ENCODE measurements at regions not wholly inside any gene's neighbourhood (a gene's known extent, or its start where the extent isn't known, plus 50 kb on each side); places are given as distances from the start of the nearest gene placed in this dataset.

DNA sequence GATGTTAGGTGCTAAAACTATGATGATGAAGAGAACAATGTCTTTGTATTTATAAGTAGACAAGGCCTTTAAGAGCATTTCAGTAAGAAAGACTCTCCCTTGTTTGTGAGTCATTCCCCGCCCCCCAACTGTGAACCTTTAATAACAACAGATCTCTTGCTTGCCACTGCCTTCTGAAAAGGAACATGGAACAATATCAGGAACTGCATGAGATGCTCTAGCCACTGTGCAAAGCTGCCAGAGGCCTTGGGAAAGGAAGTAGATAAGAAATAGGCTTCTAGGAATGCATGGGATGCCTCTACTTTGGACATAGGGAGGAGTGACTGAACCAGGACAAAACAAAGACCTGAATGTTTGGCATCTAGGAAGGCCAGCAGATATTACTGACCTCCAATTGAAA, 296.1 kb upstream of the MPDZ start:
- TF ChIP-seq, protein P1, sequence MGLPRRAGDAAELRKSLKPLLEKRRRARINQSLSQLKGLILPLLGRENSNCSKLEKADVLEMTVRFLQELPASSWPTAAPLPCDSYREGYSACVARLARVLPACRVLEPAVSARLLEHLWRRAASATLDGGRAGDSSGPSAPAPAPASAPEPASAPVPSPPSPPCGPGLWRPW (IDR thresholded peaks at IDR 0.05), result no peak
- ATAC-seq (no peak), DNase-seq (ENCODE audit: low read depth in 1 of 2, low spot score in 1 of 2) (no peak), FAIRE-seq (no peak)
- H3K4me2 ChIP-seq, result no peak overlapping the region
- H3K27ac ChIP-seq, result no peak overlapping the region
- ChIA-PET CTCF (no interaction called here), POLR2A (no interaction called here)
- 5% methylated on average over 1 of the region's 1 CpG for WGBS (ENCODE audit: missing lambda C conversion rate)
- H3K4me1 ChIP-seq, result no peaks in the 10 kb centered on the region
- H3K4me3 ChIP-seq, result no peak overlapping the region
- H3K9me3 ChIP-seq, result no peaks in the 10 kb centered on the region

- Histone ChIP-seq H3K27ac (no peak overlapping the region), H3K4me3 (no peak overlapping the region), H3K4me1 (no peaks in the 10 kb centered on the region), H3K9me3 (no peaks in the 10 kb centered on the region), H3K4me2 (no peak overlapping the region)
- 9% methylated on average over 5 of the region's 5 CpGs for WGBS (ENCODE audit: missing lambda C conversion rate)
- ChIA-PET POLR2A (no interaction called here), CTCF (no interaction called here)
- ATAC-seq (no peak), FAIRE-seq (no peak), DNase-seq (ENCODE audit: low read depth in 1 of 2, low spot score in 1 of 2) (no peak)
- TF ChIP-seq GATA3 (IDR thresholded peaks at IDR 0.05; ENCODE audit: borderline replicate concordance), result no peak
- TF ChIP-seq PBX3 (IDR thresholded peaks at IDR 0.05), result no peak
- TF ChIP-seq, protein P2, sequence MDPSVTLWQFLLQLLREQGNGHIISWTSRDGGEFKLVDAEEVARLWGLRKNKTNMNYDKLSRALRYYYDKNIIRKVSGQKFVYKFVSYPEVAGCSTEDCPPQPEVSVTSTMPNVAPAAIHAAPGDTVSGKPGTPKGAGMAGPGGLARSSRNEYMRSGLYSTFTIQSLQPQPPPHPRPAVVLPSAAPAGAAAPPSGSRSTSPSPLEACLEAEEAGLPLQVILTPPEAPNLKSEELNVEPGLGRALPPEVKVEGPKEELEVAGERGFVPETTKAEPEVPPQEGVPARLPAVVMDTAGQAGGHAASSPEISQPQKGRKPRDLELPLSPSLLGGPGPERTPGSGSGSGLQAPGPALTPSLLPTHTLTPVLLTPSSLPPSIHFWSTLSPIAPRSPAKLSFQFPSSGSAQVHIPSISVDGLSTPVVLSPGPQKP (IDR thresholded peaks at IDR 0.05; ENCODE audit: low read depth, low read length), result no peak
- no peak for TF ChIP-seq POLR2AphosphoS2 (conservative IDR thresholded peaks at IDR 0.05; ENCODE audit: low read length)
- no peak for TF ChIP-seq HEYL (CRISPR knock-in tag; IDR thresholded peaks at IDR 0.05)
Observed at GRCh38 chr9:13570068-13570974, 290.8 kb upstream of the MPDZ start.

GRCh38 chr9:13569602-13570067, 290.1 kb upstream of the MPDZ start:
- ChIA-PET POLR2A (no interaction called here), CTCF (no interaction called here)
- H3K9me3 ChIP-seq, result no peaks in the 10 kb centered on the region
- H3K4me1 ChIP-seq, result no peaks in the 10 kb centered on the region
- H3K4me2 ChIP-seq, result no peak overlapping the region
- H3K4me3 ChIP-seq, result no peak overlapping the region
- H3K27ac ChIP-seq, result no peak overlapping the region
- DNase-seq (ENCODE audit: low read depth in 1 of 2, low spot score in 1 of 2) (no peak), FAIRE-seq (no peak), ATAC-seq (no peak)
- TF ChIP-seq CHD2 (IDR thresholded peaks at IDR 0.05; ENCODE audit: low read length, partially characterized antibody) (no peak), HOXB13 (CRISPR knock-in tag; IDR thresholded peaks at IDR 0.05; ENCODE audit: low read depth) (no peak), E2F6 (IDR thresholded peaks at IDR 0.05; ENCODE audit: borderline replicate concordance, low read depth) (no peak)
- WGBS (ENCODE audit: missing lambda C conversion rate), result 6% methylated on average over 1 of the region's 1 CpG

GRCh38 chr9:13568841-13569601, 289.5 kb upstream of the MPDZ start:
- ATAC-seq (0 out of 6 replicates have a peak, but pooled peaks of 1 of the 2 experiments have one; percentile 35), FAIRE-seq (no peak), DNase-seq (ENCODE audit: low read depth in 1 of 2, low spot score in 1 of 2) (no peak)
- H3K4me2 ChIP-seq, result no peak overlapping the region
- no peak overlapping the region for H3K27ac ChIP-seq
- H3K4me1 ChIP-seq, result no peaks in the 10 kb centered on the region
- no peak overlapping the region for H3K4me3 ChIP-seq
- no peaks in the 10 kb centered on the region for H3K9me3 ChIP-seq
- CTCF ChIA-PET, result interaction anchor here (0.6 kb wide), 1 partner anchor 263 kb away, joined by 4 read pairs; no protein-coding TSS in a partner anchor
- POLR2A ChIA-PET, result no interaction called here
- TF ChIP-seq, protein P1 (IDR thresholded peaks at IDR 0.05), result no peak
- no peak for TF ChIP-seq RNF2 (IDR thresholded peaks at IDR 0.05; ENCODE audit: borderline replicate concordance, low read depth)
- TF ChIP-seq SMC3 (IDR thresholded peaks at IDR 0.05), result no peak
- TF ChIP-seq MYC (IDR thresholded peaks at IDR 0.05; ENCODE audit: borderline replicate concordance, low read length), result no peak
- no peak for TF ChIP-seq CHD4 (IDR thresholded peaks at IDR 0.05; ENCODE audit: borderline replicate concordance)
- no peak for TF ChIP-seq TFCP2L1 (CRISPR knock-in tag; IDR thresholded peaks at IDR 0.05)
- WGBS (ENCODE audit: missing lambda C conversion rate), result 36% methylated on average over 13 of the region's 18 CpGs

All from A549 (cell line).